ENCODE measurements at regions not wholly inside any gene's neighbourhood (a gene's known extent, or its start where the extent isn't known, plus 50 kb on each side); places are given as distances from the start of the nearest gene placed in this dataset.
A peak's percentile ranks its signal among the peaks of the same experiment; 100 is the strongest.

GRCh38 chr9:86802900-86803673 lies 144.2 kb downstream of the GAS1 start:
- no peak overlapping the region for H3K4me3 ChIP-seq (ENCODE audit: low read length)
- TF ChIP-seq CTCF (IDR thresholded peaks at IDR 0.05; ENCODE audit: insufficient read depth, low read depth, low read length, missing control alignments), result no peak
- DNase-seq (ENCODE audit: low read depth), result no peak

GRCh38 chr9:86801246-86801645 lies 146.1 kb downstream of the GAS1 start:
- no peak overlapping the region for H3K4me3 ChIP-seq (ENCODE audit: low read length)
- DNase-seq (ENCODE audit: low read depth), result no peak
- no peak for TF ChIP-seq CTCF (IDR thresholded peaks at IDR 0.05; ENCODE audit: insufficient read depth, low read depth, low read length, missing control alignments)

- DNase-seq (ENCODE audit: low read depth), result no peak
- no peak overlapping the region for H3K4me3 ChIP-seq (ENCODE audit: low read length)
- TF ChIP-seq CTCF (IDR thresholded peaks at IDR 0.05; ENCODE audit: insufficient read depth, low read depth, low read length, missing control alignments), result no peak
Observed at GRCh38 chr9:86800681-86801080, 146.6 kb downstream of the GAS1 start.

GRCh38 chr9:86798966-86799365 lies 148.3 kb downstream of the GAS1 start:
- DNase-seq (ENCODE audit: low read depth), result no peak
- no peak overlapping the region for H3K4me3 ChIP-seq (ENCODE audit: low read length)
- TF ChIP-seq CTCF (IDR thresholded peaks at IDR 0.05; ENCODE audit: insufficient read depth, low read depth, low read length, missing control alignments), result no peak

- DNase-seq (ENCODE audit: low read depth), result no peak
- no peak for TF ChIP-seq CTCF (IDR thresholded peaks at IDR 0.05; ENCODE audit: insufficient read depth, low read depth, low read length, missing control alignments)
- no peak overlapping the region for H3K4me3 ChIP-seq (ENCODE audit: low read length)
Observed at GRCh38 chr9:86796666-86797065, 150.6 kb downstream of the GAS1 start.

GRCh38 chr9:86795823-86796553 lies 151.3 kb downstream of the GAS1 start:
- peak; percentile 2 for DNase-seq (ENCODE audit: low read depth)
- H3K4me3 ChIP-seq (ENCODE audit: low read length), result no peak overlapping the region
- TF ChIP-seq CTCF (IDR thresholded peaks at IDR 0.05; ENCODE audit: insufficient read depth, low read depth, low read length, missing control alignments), result no peak

All from epithelial cell of esophagus (primary cell).